T follicular helper cell (primary cell): ENCODE measurements at regions not wholly inside any gene's neighbourhood (a gene's known extent, or its start where the extent isn't known, plus 50 kb on each side); places are given as distances from the start of the nearest gene placed in this dataset.

Source experiments
- DNase-seq: peaks from one replicate; pipeline ENCODE4 v3.0.0-alpha.2; 2020; ENCODE audit warnings: low read depth

GRCh38 chr10:2439983-2440382 lies 627.4 kb upstream of the PFKP start:
- DNase-seq: no peak

GRCh38 chr10:2439000-2439399 lies 628.3 kb upstream of the PFKP start:
- DNase-seq: no peak

- DNase-seq: no peak
Observed at GRCh38 chr10:2438248-2438939, 629.0 kb upstream of the PFKP start.

GRCh38 chr10:2436933-2437332 lies 630.4 kb upstream of the PFKP start:
- no peak for DNase-seq

- no peak for DNase-seq
Observed at GRCh38 chr10:2431961-2432360, 635.4 kb upstream of the PFKP start.

GRCh38 chr10:2427412-2427811 lies 639.9 kb upstream of the PFKP start:
- no peak for DNase-seq

GRCh38 chr10:2425320-2425719 lies 642.0 kb upstream of the PFKP start:
- DNase-seq: no peak

GRCh38 chr10:2414562-2414961 lies 652.8 kb upstream of the PFKP start:
- DNase-seq: no peak

GRCh38 chr10:2414039-2414438 lies 653.3 kb upstream of the PFKP start:
- DNase-seq: no peak

- DNase-seq: no peak
Observed at GRCh38 chr10:2410049-2410448, 657.3 kb upstream of the PFKP start.

GRCh38 chr10:2401459-2401858 lies 664.1 kb upstream of the ADARB2 start:
- DNase-seq: no peak

GRCh38 chr10:2399482-2399881 lies 662.2 kb upstream of the ADARB2 start:
- DNase-seq: no peak

- no peak for DNase-seq
Observed at GRCh38 chr10:2392145-2392812, 655.0 kb upstream of the ADARB2 start.

GRCh38 chr10:2387672-2388071 lies 650.3 kb upstream of the ADARB2 start:
- DNase-seq: no peak

GRCh38 chr10:2387261-2387660 lies 649.9 kb upstream of the ADARB2 start:
- no peak for DNase-seq

- DNase-seq: no peak
Observed at GRCh38 chr10:2380218-2380617, 642.9 kb upstream of the ADARB2 start.

- no peak for DNase-seq
Observed at GRCh38 chr10:2367083-2367482, 629.8 kb upstream of the ADARB2 start.

- no peak for DNase-seq
Observed at GRCh38 chr10:2366264-2366931, 629.1 kb upstream of the ADARB2 start.

GRCh38 chr10:2362331-2362730 lies 625.0 kb upstream of the ADARB2 start:
- no peak for DNase-seq

GRCh38 chr10:2358586-2358985 lies 621.3 kb upstream of the ADARB2 start:
- no peak for DNase-seq

GRCh38 chr10:2356670-2357069 lies 619.3 kb upstream of the ADARB2 start:
- no peak for DNase-seq

- no peak for DNase-seq
Observed at GRCh38 chr10:2351566-2351965, 614.2 kb upstream of the ADARB2 start.

GRCh38 chr10:2342206-2342605 lies 604.9 kb upstream of the ADARB2 start:
- no peak for DNase-seq
